GM18498 (cell line): ENCODE measurements at regions not wholly inside any gene's neighbourhood (a gene's known extent, or its start where the extent isn't known, plus 50 kb on each side); places are given as distances from the start of the nearest gene placed in this dataset.

Source experiments
- ATAC-seq: cut with Tn5 transposase; IDR thresholded peaks from one replicate; pipeline ENCODE4 v1.9.1; 2021; ENCODE audit warnings: mild to moderate bottlenecking, moderate library complexity; ENCODE audit not compliant: unreplicated experiment

- ATAC-seq: no peak
These were observed 323.2 kb downstream of the CYP26B1 start for GRCh38 chr2:71824436-71824835.

- no peak for ATAC-seq
These were observed 324.1 kb downstream of the CYP26B1 start for GRCh38 chr2:71823526-71823925.

GRCh38 chr2:71822463-71822862, 325.2 kb downstream of the CYP26B1 start:
- no peak for ATAC-seq

- no peak for ATAC-seq
These were observed 325.8 kb downstream of the CYP26B1 start for GRCh38 chr2:71821856-71822255.

GRCh38 chr2:71816815-71817214, 330.8 kb downstream of the CYP26B1 start:
- no peak for ATAC-seq

GRCh38 chr2:71815701-71816474, 331.8 kb downstream of the CYP26B1 start:
- ATAC-seq: no peak

GRCh38 chr2:71814885-71815284, 332.8 kb downstream of the CYP26B1 start:
- no peak for ATAC-seq

- ATAC-seq: no peak
These were observed 333.7 kb downstream of the CYP26B1 start for GRCh38 chr2:71813807-71814470.

GRCh38 chr2:71813315-71813714, 334.3 kb downstream of the CYP26B1 start:
- no peak for ATAC-seq

- ATAC-seq: no peak
These were observed 334.9 kb downstream of the CYP26B1 start for GRCh38 chr2:71812736-71813135.

GRCh38 chr2:71811726-71812125, 335.9 kb downstream of the CYP26B1 start:
- ATAC-seq: no peak

- ATAC-seq: no peak
These were observed 336.5 kb downstream of the CYP26B1 start for GRCh38 chr2:71811157-71811556.

- no peak for ATAC-seq
These were observed 339.8 kb downstream of the CYP26B1 start for GRCh38 chr2:71807581-71808451.

- no peak for ATAC-seq
These were observed 341.2 kb downstream of the CYP26B1 start for GRCh38 chr2:71806432-71806831.

- ATAC-seq: no peak
These were observed 343.3 kb downstream of the CYP26B1 start for GRCh38 chr2:71804281-71804751.

GRCh38 chr2:71803398-71803797, 344.3 kb downstream of the CYP26B1 start:
- ATAC-seq: no peak

GRCh38 chr2:71802556-71802955, 345.1 kb downstream of the CYP26B1 start:
- no peak for ATAC-seq

GRCh38 chr2:71801969-71802368, 345.7 kb downstream of the CYP26B1 start:
- ATAC-seq: no peak

GRCh38 chr2:71801556-71801955, 346.1 kb downstream of the CYP26B1 start:
- ATAC-seq: no peak

- ATAC-seq: no peak
These were observed 346.8 kb downstream of the CYP26B1 start for GRCh38 chr2:71800851-71801250.

GRCh38 chr2:71800106-71800809, 346.9 kb downstream of the DYSF start:
- no peak for ATAC-seq
